Right lobe of liver (tissue), 4 donors: ENCODE measurements at regions not wholly inside any gene's neighbourhood (a gene's known extent, or its start where the extent isn't known, plus 50 kb on each side); places are given as distances from the start of the nearest gene placed in this dataset.

Source experiments
- POLR2A ChIP-seq: fragments of 450-650 bp; IDR thresholded peaks from one replicate; pipeline ENCODE4 v1.6.1; 2017; ENCODE audit warnings: antibody characterized with exemption, mild to moderate bottlenecking
- TF ChIP-seq, protein P1 (sequence below), 4 donors: fragments of 200-600 bp in 3 of 4; fragments of 450-650 bp in 1 of 4; IDR thresholded peaks; one replicate each; pipeline versions ENCODE4 v1.5.1 to v1.8.0; 2016 to 2022; ENCODE audit warnings: antibody characterized with exemption in 4 of 4, mild to moderate bottlenecking in 2 of 4
- donor health status: DM: no; HTN: no; CAD: no.
- donor health status: DM: no; HTN: no; CAD: no.
- donor health status: DM: no; HTN: yes; CAD: no.

DNA sequence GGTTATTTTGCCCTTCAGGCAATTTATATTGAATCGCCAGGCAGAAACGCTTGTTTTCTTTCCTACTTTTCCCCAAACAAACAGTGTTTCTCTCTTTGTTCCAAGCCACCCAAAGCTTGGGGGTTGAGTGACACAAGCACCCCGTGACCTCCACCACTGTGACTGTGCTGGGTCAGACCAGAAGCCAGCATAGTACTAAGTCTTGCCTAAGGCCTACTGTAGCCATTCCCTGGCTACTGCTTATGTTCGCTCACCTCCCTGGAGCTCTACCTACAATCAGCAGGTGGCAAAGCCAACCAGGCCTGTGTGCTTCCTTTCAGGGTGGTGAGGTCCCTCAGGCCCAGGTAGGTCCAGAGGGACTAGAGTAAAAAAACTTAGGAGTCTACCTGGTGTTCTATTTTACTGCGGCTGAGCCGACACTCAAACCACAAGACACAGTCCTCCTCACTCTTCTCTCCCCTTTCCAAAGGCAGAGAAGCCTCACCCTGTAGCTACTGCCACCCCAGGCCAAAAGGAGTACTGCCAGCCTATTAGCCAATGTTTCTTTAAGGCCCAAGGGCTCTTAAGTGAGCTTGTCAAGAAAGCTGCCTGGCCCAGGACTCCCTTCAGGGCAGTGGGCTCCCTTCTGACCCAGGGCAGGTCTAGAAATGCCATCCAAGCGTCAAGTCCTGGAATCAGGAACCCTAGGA, 411.8 kb upstream of the MIS18BP1 start:
- TF ChIP-seq, protein P1, sequence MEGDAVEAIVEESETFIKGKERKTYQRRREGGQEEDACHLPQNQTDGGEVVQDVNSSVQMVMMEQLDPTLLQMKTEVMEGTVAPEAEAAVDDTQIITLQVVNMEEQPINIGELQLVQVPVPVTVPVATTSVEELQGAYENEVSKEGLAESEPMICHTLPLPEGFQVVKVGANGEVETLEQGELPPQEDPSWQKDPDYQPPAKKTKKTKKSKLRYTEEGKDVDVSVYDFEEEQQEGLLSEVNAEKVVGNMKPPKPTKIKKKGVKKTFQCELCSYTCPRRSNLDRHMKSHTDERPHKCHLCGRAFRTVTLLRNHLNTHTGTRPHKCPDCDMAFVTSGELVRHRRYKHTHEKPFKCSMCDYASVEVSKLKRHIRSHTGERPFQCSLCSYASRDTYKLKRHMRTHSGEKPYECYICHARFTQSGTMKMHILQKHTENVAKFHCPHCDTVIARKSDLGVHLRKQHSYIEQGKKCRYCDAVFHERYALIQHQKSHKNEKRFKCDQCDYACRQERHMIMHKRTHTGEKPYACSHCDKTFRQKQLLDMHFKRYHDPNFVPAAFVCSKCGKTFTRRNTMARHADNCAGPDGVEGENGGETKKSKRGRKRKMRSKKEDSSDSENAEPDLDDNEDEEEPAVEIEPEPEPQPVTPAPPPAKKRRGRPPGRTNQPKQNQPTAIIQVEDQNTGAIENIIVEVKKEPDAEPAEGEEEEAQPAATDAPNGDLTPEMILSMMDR (IDR thresholded peaks at IDR 0.05): no peak
- no peak for TF ChIP-seq POLR2A
